Spinal cord (tissue), 9 donors: ENCODE measurements at regions not wholly inside any gene's neighbourhood (a gene's known extent, or its start where the extent isn't known, plus 50 kb on each side); places are given as distances from the start of the nearest gene placed in this dataset.

ENCODE experiments used
- DNase-seq, 6 donors: peaks; one replicate each; pipeline versions ENCODE4 v3.0.0 to v3.0.0-alpha.2; 2013 to 2015; ENCODE audit warnings: low spot score in 6 of 6, low read depth in 4 of 6
- H3K27ac ChIP-seq: one replicate; pipeline ENCODE4 v1.5.1; 2013; ENCODE audit warnings: low read depth, low read length, control low read depth
- H3K27me3 ChIP-seq: one replicate; pipeline ENCODE4 v1.6.1; 2013; ENCODE audit warnings: low read length; ENCODE audit not compliant: control insufficient read depth, insufficient read depth
- H3K36me3 ChIP-seq: one replicate; pipeline ENCODE4 v1.6.1; 2013; ENCODE audit warnings: low read length; ENCODE audit not compliant: control insufficient read depth, insufficient read depth
- H3K4me1 ChIP-seq: one replicate; pipeline ENCODE4 v1.6.1; 2013; ENCODE audit warnings: low read length; ENCODE audit not compliant: control insufficient read depth, insufficient read depth
- H3K4me3 ChIP-seq: one replicate; pipeline ENCODE4 v1.5.1; 2013; ENCODE audit warnings: low read depth, low read length, control low read depth
- H3K9me3 ChIP-seq: one replicate; pipeline ENCODE4 v1.6.1; 2013; ENCODE audit warnings: low read length; ENCODE audit not compliant: control insufficient read depth, insufficient read depth
- WGBS: methylation state at CpG from one replicate; pipeline ENCODE4 v1.1.5; 2013; ENCODE audit warnings: missing lambda C conversion rate; ENCODE audit not compliant: insufficient coverage; 5-methylcytosine and 5-hydroxymethylcytosine counted together
- donor health status: healthy.

GRCh38 chr17:45704251-45704650 is 79.9 kb upstream of the CRHR1 start:
- no peaks in the 10 kb centered on the region for H3K36me3 ChIP-seq
- H3K4me3 ChIP-seq, result no peak overlapping the region
- H3K27me3 ChIP-seq, result no peaks in the 10 kb centered on the region
- no peaks in the 10 kb centered on the region for H3K9me3 ChIP-seq
- no peak for DNase-seq
- no peaks in the 10 kb centered on the region for H3K4me1 ChIP-seq
- 100% methylated on average over 1 of the region's 2 CpGs for WGBS
- no peak overlapping the region for H3K27ac ChIP-seq

GRCh38 chr17:45705123-45706009 is 78.8 kb upstream of the CRHR1 start:
- H3K4me3 ChIP-seq, result no peak overlapping the region
- WGBS, result 64% methylated on average over 3 of the region's 5 CpGs
- peaks cover 3% of the 10 kb centered on the region for H3K4me1 ChIP-seq
- H3K36me3 ChIP-seq, result no peaks in the 10 kb centered on the region
- no peaks in the 10 kb centered on the region for H3K27me3 ChIP-seq
- no peaks in the 10 kb centered on the region for H3K9me3 ChIP-seq
- H3K27ac ChIP-seq, result no peak overlapping the region
- DNase-seq, result no peak

DNA sequence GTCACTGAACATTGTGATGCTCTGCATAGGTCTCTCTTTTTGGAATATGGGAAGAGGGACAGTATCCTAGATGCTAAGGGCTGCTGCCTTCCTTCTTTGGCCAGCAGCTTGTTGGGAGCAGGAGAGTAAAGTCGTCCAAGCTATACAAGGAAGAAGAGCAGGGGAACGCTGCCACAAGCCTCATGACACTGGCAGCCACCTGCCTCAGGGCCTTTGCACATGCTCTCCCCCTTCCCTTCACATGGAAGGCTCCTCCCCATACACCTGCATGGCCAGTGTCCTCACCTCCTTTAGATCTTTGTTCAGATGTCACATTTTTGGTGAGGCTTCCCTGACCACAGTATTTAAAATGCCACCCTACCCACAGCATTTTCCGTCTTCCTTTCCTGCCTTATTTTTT is 78.1 kb upstream of the CRHR1 start:
- DNase-seq, result no peak
- Histone ChIP-seq H3K9me3 (no peaks in the 10 kb centered on the region), H3K36me3 (no peaks in the 10 kb centered on the region), H3K27me3 (no peaks in the 10 kb centered on the region), H3K4me3 (no peak overlapping the region), H3K27ac (no peak overlapping the region), H3K4me1 (peaks cover 3% of the 10 kb centered on the region)
- WGBS, result 73% methylated on average over 2 of the region's 3 CpGs

- H3K4me1 ChIP-seq, result peaks cover 3% of the 10 kb centered on the region
- 77% methylated on average over 5 of the region's 5 CpGs for WGBS
- no peaks in the 10 kb centered on the region for H3K36me3 ChIP-seq
- no peaks in the 10 kb centered on the region for H3K9me3 ChIP-seq
- no peak overlapping the region for H3K27ac ChIP-seq
- no peaks in the 10 kb centered on the region for H3K27me3 ChIP-seq
- no peak overlapping the region for H3K4me3 ChIP-seq
- DNase-seq, result no peak
These were observed 75.3 kb upstream of the CRHR1 start for GRCh38 chr17:45708707-45709290.

- H3K4me1 ChIP-seq, result peaks cover 3% of the 10 kb centered on the region
- DNase-seq, result peak in 1 of 6 donors; percentile 56
- no peaks in the 10 kb centered on the region for H3K27me3 ChIP-seq
- no peak overlapping the region for H3K4me3 ChIP-seq
- 75% methylated on average over 3 of the region's 6 CpGs for WGBS
- no peak overlapping the region for H3K27ac ChIP-seq
- no peaks in the 10 kb centered on the region for H3K36me3 ChIP-seq
- H3K9me3 ChIP-seq, result no peaks in the 10 kb centered on the region
These were observed 74.3 kb upstream of the CRHR1 start for GRCh38 chr17:45709728-45710288.

- Histone ChIP-seq H3K27ac (no peak overlapping the region), H3K9me3 (no peaks in the 10 kb centered on the region), H3K4me3 (no peak overlapping the region), H3K36me3 (no peaks in the 10 kb centered on the region), H3K4me1 (no peaks in the 10 kb centered on the region), H3K27me3 (no peaks in the 10 kb centered on the region)
- DNase-seq, result no peak
- 84% methylated on average over 3 of the region's 3 CpGs for WGBS
These were observed 68.3 kb upstream of the CRHR1 start for GRCh38 chr17:45715787-45716186.

DNA sequence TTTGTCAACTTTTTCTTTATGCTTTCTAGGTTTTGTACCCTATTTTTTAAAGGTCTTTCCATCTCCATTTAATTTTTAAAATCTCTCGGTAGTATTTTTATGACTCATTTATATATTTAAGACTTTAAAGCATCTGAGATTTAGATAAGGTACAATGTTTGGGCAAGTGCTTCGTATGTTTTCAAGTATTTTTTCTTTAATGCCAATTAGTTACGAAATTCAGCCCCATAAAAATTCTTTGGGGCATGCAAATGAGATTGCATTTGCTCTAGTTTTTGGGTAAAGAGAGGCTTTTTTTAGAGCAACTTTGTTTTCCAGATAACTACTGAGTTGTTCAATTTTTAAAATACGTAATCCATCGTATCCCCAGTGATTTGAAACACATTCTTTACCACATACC is 65.3 kb upstream of the CRHR1 start:
- Histone ChIP-seq H3K4me1 (no peaks in the 10 kb centered on the region), H3K27me3 (no peaks in the 10 kb centered on the region), H3K27ac (no peak overlapping the region), H3K9me3 (no peaks in the 10 kb centered on the region), H3K36me3 (no peaks in the 10 kb centered on the region), H3K4me3 (no peak overlapping the region)
- DNase-seq, result no peak
- WGBS, result no CpG with 5 or more reads among the region's 5 CpGs

DNA sequence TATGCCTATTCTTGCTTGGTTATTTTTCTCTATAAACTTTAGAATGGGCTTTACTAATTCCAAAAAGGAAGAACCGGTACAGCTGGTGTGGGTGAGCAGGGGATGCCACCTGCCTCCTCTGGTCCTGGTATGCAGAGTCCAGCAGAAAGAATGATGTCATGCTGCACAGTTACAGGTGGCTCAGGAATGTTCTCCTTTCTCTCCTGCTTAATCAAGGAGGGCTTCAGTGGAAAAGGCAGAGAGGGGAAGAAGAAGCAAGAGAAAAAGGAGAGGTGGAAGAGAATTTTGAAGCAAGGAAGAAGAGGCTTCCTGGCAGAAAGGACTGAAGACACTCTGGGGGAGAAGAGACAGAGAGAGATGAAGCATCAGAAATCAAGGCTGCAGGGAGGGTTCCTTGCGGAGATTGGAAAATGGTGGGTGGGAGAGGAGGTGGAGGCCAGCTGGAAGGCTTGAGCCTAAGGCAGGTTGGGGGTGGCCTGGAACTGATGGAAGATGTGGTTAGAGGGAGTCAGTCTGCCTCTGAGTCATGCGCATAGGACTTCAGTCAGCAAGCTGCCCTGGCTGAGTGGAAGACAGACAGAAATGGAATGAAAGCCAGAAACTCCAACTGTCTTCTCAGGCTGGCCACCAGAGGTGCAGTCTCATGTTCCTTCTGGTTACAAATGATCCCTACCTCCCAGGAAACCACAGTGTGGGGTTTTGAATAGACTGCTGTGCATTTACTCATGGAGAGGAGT is 64.6 kb upstream of the CRHR1 start:
- H3K4me3 ChIP-seq, result no peak overlapping the region
- no peaks in the 10 kb centered on the region for H3K27me3 ChIP-seq
- H3K36me3 ChIP-seq, result no peaks in the 10 kb centered on the region
- peak in 2 of 6 donors; percentile 15 for DNase-seq
- whole genome bisulfite sequencing, result 83% methylated on average over 3 of the region's 3 CpGs
- H3K9me3 ChIP-seq, result peaks cover 1% of the 10 kb centered on the region
- no peak overlapping the region for H3K27ac ChIP-seq
- no peaks in the 10 kb centered on the region for H3K4me1 ChIP-seq

GRCh38 chr17:45720386-45720785 is 63.7 kb upstream of the CRHR1 start:
- no peak overlapping the region for H3K27ac ChIP-seq
- H3K36me3 ChIP-seq, result no peaks in the 10 kb centered on the region
- H3K4me3 ChIP-seq, result no peak overlapping the region
- WGBS, result 82% methylated on average over 9 of the region's 11 CpGs
- H3K27me3 ChIP-seq, result no peaks in the 10 kb centered on the region
- no peaks in the 10 kb centered on the region for H3K4me1 ChIP-seq
- peaks cover 1% of the 10 kb centered on the region for H3K9me3 ChIP-seq
- DNase-seq, result no peak
